SU-DHL-6 (cell line): ENCODE measurements at regions not wholly inside any gene's neighbourhood (a gene's known extent, or its start where the extent isn't known, plus 50 kb on each side); places are given as distances from the start of the nearest gene placed in this dataset.
"Not testable (repeated sequence)": the region's sequence is repeated elsewhere in the genome, so short reads cannot be mapped to it uniquely, and the experiment has no call there.

Source experiments
- H2AFZ ChIP-seq: fragments of 200-600 bp; sonication (generic); 2 replicates; pipeline ENCODE4 v1.6.1; 2014; ENCODE audit warnings: low read depth, mild to moderate bottlenecking, moderate library complexity, mixed read lengths, antibody characterized with exemption, low read length; ENCODE audit not compliant: severe bottlenecking
- H3F3A ChIP-seq: fragments of 200-600 bp; shearing (Covaris generic); 2 replicates; pipeline ENCODE4 v1.6.0; 2016; ENCODE audit warnings: antibody characterized with exemption, mild to moderate bottlenecking; ENCODE audit not compliant: insufficient read depth
- H3K27ac ChIP-seq: fragments of 200-600 bp; sonication (generic); 2 replicates; pipeline ENCODE4 v1.5.1; 2016; ENCODE audit warnings: low read depth, mild to moderate bottlenecking, low read length, moderate library complexity, mixed read lengths
- H3K27me3 ChIP-seq: fragments of 200-600 bp; sonication (generic), shearing (Covaris generic); 2 replicates; pipeline ENCODE4 v1.6.0; 2014; ENCODE audit warnings: mild to moderate bottlenecking, low read length
- H3K36me3 ChIP-seq: fragments of 200-600 bp; sonication (generic); 2 replicates; pipeline ENCODE4 v1.6.1; 2014; ENCODE audit warnings: mild to moderate bottlenecking, low read length, mixed read lengths
- H3K4me2 ChIP-seq: fragments of 300-600, 200-600 bp; shearing (Covaris generic), sonication (generic); 2 replicates; pipeline ENCODE4 v1.6.0; 2014; ENCODE audit warnings: low read length, low read depth, mild to moderate bottlenecking; ENCODE audit not compliant: poor library complexity, severe bottlenecking
- H3K4me3 ChIP-seq: fragments of 200-600 bp; sonication (generic); 2 replicates; pipeline ENCODE4 v1.5.1; 2014; ENCODE audit warnings: antibody characterized with exemption, low read length, mild to moderate bottlenecking, mixed read lengths; ENCODE audit not compliant: insufficient read depth, poor library complexity, severe bottlenecking
- H3K79me2 ChIP-seq: fragments of 200-600 bp; sonication (generic); 2 replicates; pipeline ENCODE4 v1.6.1; 2014; ENCODE audit warnings: mild to moderate bottlenecking, low read length, moderate library complexity; ENCODE audit not compliant: insufficient read depth
- H3K9ac ChIP-seq: fragments of 200-600 bp; sonication (generic); 2 replicates; pipeline ENCODE4 v1.7.0; 2014; ENCODE audit warnings: mild to moderate bottlenecking, low read length
- H3K9me2 ChIP-seq: fragments of 200-600 bp; sonication (generic); replicated peaks from 2 replicates; pipeline ENCODE4 v1.6.1; 2014; ENCODE audit warnings: low read length; ENCODE audit not compliant: insufficient read depth
- H3K9me3 ChIP-seq: fragments of 200-600 bp; sonication (generic); 2 replicates; pipeline ENCODE4 v1.6.1; 2014; ENCODE audit warnings: low read length, mixed read lengths; ENCODE audit not compliant: insufficient read depth
- H4K20me1 ChIP-seq: fragments of 200-600 bp; sonication (generic); 2 replicates; pipeline ENCODE4 v1.6.1; 2014; ENCODE audit warnings: low read depth, mild to moderate bottlenecking, antibody characterized with exemption, low read length, moderate library complexity, mixed read lengths
- CTCF ChIP-seq: fragments of 200-600 bp; sonication (generic); IDR thresholded peaks from one replicate; pipeline ENCODE4 v1.5.1; 2017; ENCODE audit warnings: antibody characterized with exemption, mild to moderate bottlenecking, low read length, moderate library complexity; ENCODE audit not compliant: insufficient read depth, poor library complexity, severe bottlenecking
- EZH2phosphoT487 ChIP-seq: fragments of 200-600 bp; sonication (generic), shearing (Covaris generic); conservative IDR thresholded peaks from 2 replicates; pipeline ENCODE4 v1.6.1; 2018; ENCODE audit warnings: mild to moderate bottlenecking, antibody characterized with exemption, low read length, moderate library complexity, mixed read lengths

DNA sequence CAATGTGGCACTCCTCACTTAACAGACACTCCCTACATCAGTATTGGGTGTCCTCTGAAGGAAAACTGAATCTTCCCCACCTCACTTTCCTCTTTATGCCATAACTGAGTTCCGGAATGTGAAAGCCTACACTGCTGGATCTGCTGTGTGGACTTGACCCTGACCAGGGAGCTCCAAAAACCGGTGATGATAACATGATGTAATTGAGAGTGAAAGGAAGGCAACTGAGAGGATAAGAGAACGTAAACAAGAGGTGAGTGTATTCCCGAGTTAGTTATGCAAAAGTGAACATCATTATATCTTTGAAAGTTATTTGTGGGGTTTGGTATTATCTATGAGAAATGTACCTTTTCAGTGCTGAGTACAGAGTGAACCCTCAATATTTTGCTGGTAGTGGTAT is 1794.8 kb downstream of the MRPL39 start:
- no peak overlapping the region for H3K9ac ChIP-seq
- no peaks in the 10 kb centered on the region for H3K9me2 ChIP-seq
- H3K4me2 ChIP-seq = peak overlapping the region; percentile 41
- H4K20me1 ChIP-seq = no peaks in the 10 kb centered on the region
- H3K27ac ChIP-seq = no peak overlapping the region
- no peaks in the 10 kb centered on the region for H3K36me3 ChIP-seq
- no peaks in the 10 kb centered on the region for H3K79me2 ChIP-seq
- no peaks in the 10 kb centered on the region for H3K27me3 ChIP-seq
- TF ChIP-seq EZH2phosphoT487 (no peak), CTCF (no peak)
- no peaks in the 10 kb centered on the region for H3K9me3 ChIP-seq
- H3K4me3 ChIP-seq = peak overlapping the region; percentile 8
- peak overlapping the region; percentile 86 for H2AFZ ChIP-seq
- no peaks in the 10 kb centered on the region for H3F3A ChIP-seq

- TF ChIP-seq CTCF (no peak), EZH2phosphoT487 (no peak)
- Histone ChIP-seq H3F3A (no peaks in the 10 kb centered on the region), H3K9me3 (no peaks in the 10 kb centered on the region), H3K4me3 (no peak overlapping the region), H3K4me2 (peak overlapping the region; percentile 41), H3K9ac (no peak overlapping the region), H3K36me3 (no peaks in the 10 kb centered on the region), H2AFZ (peak overlapping the region; percentile 86), H3K79me2 (no peaks in the 10 kb centered on the region), H4K20me1 (no peaks in the 10 kb centered on the region), H3K27me3 (no peaks in the 10 kb centered on the region), H3K9me2 (no peaks in the 10 kb centered on the region), H3K27ac (peak overlapping the region; percentile 20; the same call in 1 of the 2 replicates)
These were observed 1795.5 kb downstream of the MRPL39 start for GRCh38 chr21:23811805-23812204.

DNA sequence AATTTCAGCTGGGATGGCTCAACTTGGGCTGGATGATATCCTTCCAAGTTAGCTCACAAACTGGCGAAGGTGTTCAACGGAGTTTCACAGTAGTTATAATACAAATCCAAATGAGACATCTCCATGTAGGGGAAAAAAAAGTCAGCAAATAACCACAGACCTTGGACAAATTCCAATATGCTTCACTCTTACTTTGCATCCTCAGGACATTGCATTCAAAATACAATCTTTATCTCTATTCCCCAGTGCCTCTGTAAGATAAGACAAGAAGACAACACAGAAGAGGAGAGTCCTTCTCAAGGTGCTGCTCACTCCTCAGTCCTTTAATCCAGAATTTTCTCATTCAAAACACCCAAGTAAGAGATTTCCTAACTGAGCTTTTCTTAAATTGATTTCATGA is 1797.7 kb downstream of the MRPL39 start:
- no peaks in the 10 kb centered on the region for H3F3A ChIP-seq
- H3K4me3 ChIP-seq = no peak overlapping the region
- H3K79me2 ChIP-seq = no peaks in the 10 kb centered on the region
- no peaks in the 10 kb centered on the region for H3K9me3 ChIP-seq
- H3K9me2 ChIP-seq = no peaks in the 10 kb centered on the region
- H3K27ac ChIP-seq = no peak overlapping the region
- H3K36me3 ChIP-seq = no peaks in the 10 kb centered on the region
- H3K27me3 ChIP-seq = no peaks in the 10 kb centered on the region
- no peaks in the 10 kb centered on the region for H4K20me1 ChIP-seq
- H2AFZ ChIP-seq = peak overlapping the region; percentile 39
- TF ChIP-seq CTCF = no peak
- no peak for TF ChIP-seq EZH2phosphoT487
- no peak overlapping the region for H3K9ac ChIP-seq
- H3K4me2 ChIP-seq = no peak overlapping the region

- not testable (repeated sequence) for H3F3A ChIP-seq, H3K27me3 ChIP-seq, H4K20me1 ChIP-seq, H3K79me2 ChIP-seq, H3K36me3 ChIP-seq, H3K9ac ChIP-seq, H3K9me3 ChIP-seq, H3K4me2 ChIP-seq, H2AFZ ChIP-seq, H3K9me2 ChIP-seq, H3K4me3 ChIP-seq, H3K27ac ChIP-seq
These were observed 1800.2 kb downstream of the MRPL39 start for GRCh38 chr21:23806966-23807548.
